HG03558 (cell line): ENCODE measurements at regions not wholly inside any gene's neighbourhood (a gene's known extent, or its start where the extent isn't known, plus 50 kb on each side); places are given as distances from the start of the nearest gene placed in this dataset.

Source experiments
- ATAC-seq: cut with Tn5 transposase; IDR thresholded peaks from one replicate; pipeline ENCODE4 v1.9.1; 2021; ENCODE audit warnings: moderate number of reproducible peaks; ENCODE audit not compliant: unreplicated experiment; ENCODE audit errors: extremely low read depth

DNA sequence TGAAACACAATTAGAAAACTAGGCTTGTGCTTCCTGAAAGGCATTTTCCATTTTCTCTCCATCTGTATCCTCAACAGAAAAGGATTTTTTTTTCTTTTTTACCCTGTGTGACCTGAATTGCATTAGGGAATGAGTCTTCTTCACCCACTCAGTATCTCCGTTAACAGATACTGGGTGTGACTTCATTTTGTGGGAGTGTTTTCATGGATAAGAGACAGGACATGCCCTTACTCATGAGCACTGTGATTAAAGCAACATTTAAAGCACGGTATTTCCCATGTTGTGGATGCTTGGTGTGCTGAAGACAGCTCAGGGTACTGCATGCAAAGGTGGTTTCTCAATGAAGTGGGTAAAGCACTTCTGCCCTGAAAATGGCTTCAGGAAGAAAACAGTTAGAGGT, 1397.3 kb upstream of the TMEM132C start:
- no peak for ATAC-seq

DNA sequence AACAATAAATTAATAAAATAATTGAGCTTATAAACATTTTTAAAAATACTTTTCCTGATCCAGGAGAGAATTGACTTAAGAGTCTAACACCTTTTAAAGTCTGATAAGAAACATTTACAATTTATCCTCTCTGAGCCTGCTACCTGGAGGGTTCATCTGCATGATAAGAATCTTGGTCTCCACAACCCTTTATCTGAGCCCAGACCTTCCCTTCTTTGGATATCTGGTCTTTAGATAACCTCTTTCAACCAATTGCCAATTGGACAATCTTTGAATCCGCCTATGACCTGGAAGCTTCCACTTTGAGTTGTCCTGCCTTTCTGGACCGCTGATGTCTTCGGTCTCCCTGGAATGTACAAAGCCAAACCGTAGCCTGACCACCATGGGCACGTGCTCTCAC, 1393.3 kb upstream of the TMEM132C start:
- ATAC-seq, result no peak

- ATAC-seq, result no peak
These were observed 1392.4 kb upstream of the TMEM132C start for GRCh38 chr12:126874427-126875026.

- ATAC-seq, result no peak
These were observed 1387.1 kb upstream of the TMEM132C start for GRCh38 chr12:126879842-126880241.

- ATAC-seq, result no peak
These were observed 1383.3 kb upstream of the TMEM132C start for GRCh38 chr12:126883697-126884096.

- no peak for ATAC-seq
These were observed 1377.5 kb upstream of the TMEM132C start for GRCh38 chr12:126889501-126889900.

GRCh38 chr12:126890097-126890496, 1376.9 kb upstream of the TMEM132C start:
- ATAC-seq, result no peak

GRCh38 chr12:126891789-126892188, 1375.2 kb upstream of the TMEM132C start:
- ATAC-seq, result no peak

DNA sequence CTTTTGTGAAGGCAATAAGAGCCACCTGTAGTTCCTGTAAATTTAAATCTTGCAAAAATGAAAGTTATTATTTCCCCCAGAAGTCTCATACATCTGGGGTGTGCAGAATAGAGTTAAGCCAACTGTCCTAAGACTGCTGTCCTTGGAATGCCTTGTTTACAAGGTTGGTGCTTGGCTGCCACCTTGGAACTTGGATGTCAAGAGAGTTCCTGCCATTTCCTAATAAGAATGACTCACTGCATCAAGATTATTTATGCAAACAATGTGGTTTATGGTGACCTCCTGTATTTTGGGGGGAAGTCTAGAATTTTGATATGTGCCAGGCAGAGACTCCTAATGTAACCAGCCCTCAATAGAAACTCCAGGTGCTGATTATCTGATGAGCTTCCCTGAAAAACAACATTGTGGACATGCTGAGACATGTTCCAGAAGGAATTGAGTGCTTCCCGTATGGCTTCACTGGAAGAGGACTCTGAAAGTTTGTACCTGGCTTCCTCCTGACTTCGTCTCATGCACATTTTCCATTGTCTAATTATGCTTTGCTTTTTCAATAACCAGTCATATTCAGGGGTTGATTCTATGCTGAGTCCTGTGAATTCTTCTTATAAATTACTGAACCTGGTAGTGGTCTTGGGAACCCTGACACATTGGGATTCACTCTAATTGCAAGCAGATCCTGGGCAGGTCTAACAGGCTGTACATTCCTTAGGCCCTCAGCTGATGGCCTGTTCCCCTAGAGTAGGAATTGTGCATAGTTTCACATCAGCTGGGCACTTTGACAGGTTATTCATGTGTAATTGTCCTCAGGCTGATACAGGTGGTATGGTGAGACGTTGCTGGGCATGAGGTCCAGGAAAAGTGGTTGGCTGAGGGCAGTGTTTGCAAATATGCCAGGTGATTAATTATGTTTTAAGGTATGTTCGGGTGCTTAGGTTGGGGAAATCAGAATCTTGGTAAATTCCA, 1370.7 kb upstream of the TMEM132C start:
- ATAC-seq, result no peak

DNA sequence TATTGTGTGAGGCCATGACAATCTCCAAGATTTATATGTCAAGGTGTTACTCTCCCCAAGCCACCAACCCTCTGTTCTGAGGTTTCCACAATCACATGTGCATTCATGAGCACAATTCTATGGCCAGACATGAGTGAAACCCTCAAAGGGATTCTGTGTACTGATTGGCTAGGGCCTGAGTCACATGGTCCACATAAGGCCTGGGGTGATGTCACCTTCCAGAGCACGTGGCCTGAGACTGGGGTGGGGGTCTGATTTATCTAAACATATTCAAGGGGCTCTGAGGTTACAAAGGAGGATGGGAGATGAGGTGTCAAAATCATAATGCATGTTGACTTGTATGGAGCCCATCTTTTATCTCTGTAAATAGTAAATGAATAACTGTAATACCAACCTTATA, 1369.9 kb upstream of the TMEM132C start:
- no peak for ATAC-seq

DNA sequence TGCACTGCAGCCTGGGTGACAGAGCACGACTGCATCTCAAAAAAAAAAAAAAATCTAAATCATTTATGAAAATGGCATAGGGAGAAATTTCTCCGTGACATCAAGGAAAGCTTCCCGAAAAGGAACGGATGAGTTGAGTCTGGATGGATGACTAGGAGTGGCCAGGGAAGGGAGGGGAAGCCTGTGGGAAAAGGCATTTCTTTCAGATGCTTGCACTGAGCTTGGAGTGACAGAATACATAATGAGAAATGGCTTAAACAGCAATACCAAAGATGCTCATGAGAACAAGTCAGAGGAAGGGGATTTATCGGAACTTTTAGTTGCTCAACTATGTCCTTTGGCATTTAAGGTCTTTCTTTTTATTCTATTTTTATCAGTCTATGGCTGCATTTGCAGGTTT, 1369.2 kb upstream of the TMEM132C start:
- ATAC-seq, result no peak

- ATAC-seq, result no peak
These were observed 1368.4 kb upstream of the TMEM132C start for GRCh38 chr12:126898562-126898961.

GRCh38 chr12:126899926-126900792, 1366.8 kb upstream of the TMEM132C start:
- no peak for ATAC-seq

GRCh38 chr12:126903027-126903876, 1363.7 kb upstream of the TMEM132C start:
- no peak for ATAC-seq

DNA sequence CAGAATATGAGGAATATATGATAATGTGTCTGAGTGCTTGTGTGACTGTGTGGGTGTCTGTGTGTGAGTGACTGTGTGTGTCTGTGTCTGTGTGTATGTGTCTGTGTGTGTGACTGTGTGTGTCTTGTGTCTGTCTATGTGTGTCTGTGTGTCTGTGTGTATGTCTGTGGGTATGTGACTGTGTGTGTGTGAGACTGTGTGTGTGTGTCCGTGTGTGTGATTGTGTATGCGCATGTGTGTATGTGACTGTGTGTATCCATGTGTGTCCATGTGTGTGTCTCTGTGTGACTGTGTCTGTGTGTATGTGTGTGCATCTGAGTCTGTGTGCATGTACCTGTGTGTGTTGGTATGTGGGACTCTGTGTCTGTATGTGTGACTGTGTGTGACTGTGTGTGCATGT, 1361.2 kb upstream of the TMEM132C start:
- no peak for ATAC-seq

- no peak for ATAC-seq
These were observed 1358.8 kb upstream of the TMEM132C start for GRCh38 chr12:126907900-126908764.

DNA sequence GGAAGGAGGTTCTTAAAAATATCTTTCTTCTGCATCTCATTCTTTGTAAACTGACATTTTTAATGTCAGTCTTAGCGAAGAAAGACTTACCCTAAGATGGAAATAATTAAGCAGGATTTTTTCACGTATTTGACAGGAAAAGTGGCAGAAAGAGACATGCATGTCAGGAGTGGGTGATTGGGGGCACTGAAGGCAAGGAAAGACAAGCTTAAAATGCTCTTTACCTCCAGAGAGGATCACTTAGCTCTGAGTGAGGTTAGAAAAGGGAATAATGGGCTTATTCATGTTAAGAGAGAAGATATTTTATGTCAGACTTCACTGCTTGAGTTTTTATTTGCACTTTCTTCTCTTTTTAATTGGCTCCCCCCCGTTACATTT, 1358.2 kb upstream of the TMEM132C start:
- ATAC-seq, result no peak

GRCh38 chr12:126910570-126910969, 1356.4 kb upstream of the TMEM132C start:
- ATAC-seq, result no peak

GRCh38 chr12:126912111-126912510, 1354.9 kb upstream of the TMEM132C start:
- ATAC-seq, result no peak
